Cardiac muscle cell (in vitro differentiated cells and primary cell): ENCODE measurements at regions not wholly inside any gene's neighbourhood (a gene's known extent, or its start where the extent isn't known, plus 50 kb on each side); places are given as distances from the start of the nearest gene placed in this dataset.

Source experiments
- DNase-seq, 2 donors: peaks; one replicate each; pipeline versions ENCODE4 v3.0.0 to v3.0.0-alpha.2; 2010 to 2017; ENCODE audit warnings: low read depth in 1 of 2, low spot score in 1 of 2
- H3K27ac ChIP-seq: fragments of 200-600 bp; sonication (generic); 2 replicates; pipeline ENCODE4 v1.5.1; 2016
- H3K27me3 ChIP-seq: fragments of 200-600 bp; sonication (generic); 2 replicates; pipeline ENCODE4 v1.6.0; 2016; ENCODE audit warnings: control low read depth
- H3K36me3 ChIP-seq: fragments of 200-600 bp; sonication (generic); 2 replicates; pipeline ENCODE4 v1.5.1; 2016; ENCODE audit warnings: control low read depth
- H3K4me1 ChIP-seq: fragments of 200-600 bp; sonication (generic); 2 replicates; pipeline ENCODE4 v1.8.1; 2017; ENCODE audit warnings: low read depth, mild to moderate bottlenecking, mixed run types
- H3K4me3 ChIP-seq: fragments of 200-600 bp; sonication (generic); 2 replicates; pipeline ENCODE4 v1.5.1; 2016; ENCODE audit warnings: mild to moderate bottlenecking
- H3K9me3 ChIP-seq: fragments of 200-600 bp; sonication (generic); 2 replicates; pipeline ENCODE4 v1.5.1; 2017; ENCODE audit warnings: low read depth, mild to moderate bottlenecking, control low read depth
- TF ChIP-seq, protein P1 (sequence below): IDR thresholded peaks from 2 replicates; pipeline ENCODE4 v1.5.1; 2012; ENCODE audit warnings: low read depth, mild to moderate bottlenecking, low read length

DNA sequence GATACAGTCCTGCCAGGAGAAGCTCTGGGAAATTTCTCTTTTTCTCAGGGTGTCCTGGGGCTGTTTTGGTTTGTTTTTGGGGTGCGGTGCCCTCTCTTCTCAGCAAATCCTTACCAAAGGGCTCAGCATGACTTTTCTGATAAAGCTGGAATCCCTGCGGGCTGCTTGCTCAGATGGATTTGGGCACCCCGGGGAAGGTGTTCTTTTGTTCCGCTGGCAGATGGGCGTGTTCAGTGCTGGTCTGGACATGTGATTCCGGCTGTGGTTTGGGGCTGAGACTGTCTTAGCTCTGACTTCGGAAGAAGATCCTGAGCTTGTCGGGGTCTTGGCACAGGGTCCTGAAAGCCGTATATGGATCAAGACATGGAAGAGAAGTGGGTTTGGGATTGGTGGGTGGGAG is 134.2 kb upstream of the SPRED2 start:
- H3K27ac ChIP-seq, result no peak overlapping the region
- H3K27me3 ChIP-seq, result peaks cover 20% of the 10 kb centered on the region
- H3K36me3 ChIP-seq, result no peaks in the 10 kb centered on the region
- TF ChIP-seq, protein P1, sequence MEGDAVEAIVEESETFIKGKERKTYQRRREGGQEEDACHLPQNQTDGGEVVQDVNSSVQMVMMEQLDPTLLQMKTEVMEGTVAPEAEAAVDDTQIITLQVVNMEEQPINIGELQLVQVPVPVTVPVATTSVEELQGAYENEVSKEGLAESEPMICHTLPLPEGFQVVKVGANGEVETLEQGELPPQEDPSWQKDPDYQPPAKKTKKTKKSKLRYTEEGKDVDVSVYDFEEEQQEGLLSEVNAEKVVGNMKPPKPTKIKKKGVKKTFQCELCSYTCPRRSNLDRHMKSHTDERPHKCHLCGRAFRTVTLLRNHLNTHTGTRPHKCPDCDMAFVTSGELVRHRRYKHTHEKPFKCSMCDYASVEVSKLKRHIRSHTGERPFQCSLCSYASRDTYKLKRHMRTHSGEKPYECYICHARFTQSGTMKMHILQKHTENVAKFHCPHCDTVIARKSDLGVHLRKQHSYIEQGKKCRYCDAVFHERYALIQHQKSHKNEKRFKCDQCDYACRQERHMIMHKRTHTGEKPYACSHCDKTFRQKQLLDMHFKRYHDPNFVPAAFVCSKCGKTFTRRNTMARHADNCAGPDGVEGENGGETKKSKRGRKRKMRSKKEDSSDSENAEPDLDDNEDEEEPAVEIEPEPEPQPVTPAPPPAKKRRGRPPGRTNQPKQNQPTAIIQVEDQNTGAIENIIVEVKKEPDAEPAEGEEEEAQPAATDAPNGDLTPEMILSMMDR, result no peak
- H3K4me3 ChIP-seq, result no peak overlapping the region
- peak in 1 of 2 donors; percentile 25 for DNase-seq
- H3K9me3 ChIP-seq, result no peaks in the 10 kb centered on the region
- H3K4me1 ChIP-seq, result no peaks in the 10 kb centered on the region

DNA sequence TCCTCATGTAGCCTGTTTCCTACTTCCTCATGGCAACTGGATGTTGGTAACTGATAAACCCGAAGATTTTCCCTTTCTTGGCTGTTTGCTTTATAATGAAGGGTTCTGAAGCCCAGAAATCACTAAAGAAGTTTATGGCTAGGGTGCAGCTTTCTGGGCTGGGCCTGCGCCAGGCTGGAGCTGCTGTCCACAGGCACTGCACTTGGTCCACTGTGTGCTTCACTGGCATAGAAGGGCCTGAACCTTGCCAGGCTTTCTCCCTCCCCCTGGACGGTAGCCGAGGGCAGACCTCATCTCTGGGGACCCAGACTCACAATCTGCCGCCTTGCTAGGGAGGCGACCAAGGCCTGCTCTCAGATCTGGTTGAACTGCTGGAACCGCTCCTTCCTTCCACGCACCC is 133.3 kb upstream of the SPRED2 start:
- H3K4me3 ChIP-seq, result no peak overlapping the region
- peaks cover 20% of the 10 kb centered on the region for H3K27me3 ChIP-seq
- TF ChIP-seq, protein P1, result no peak
- H3K4me1 ChIP-seq, result no peaks in the 10 kb centered on the region
- H3K27ac ChIP-seq, result no peak overlapping the region
- H3K9me3 ChIP-seq, result no peaks in the 10 kb centered on the region
- no peaks in the 10 kb centered on the region for H3K36me3 ChIP-seq
- no peak for DNase-seq

DNA sequence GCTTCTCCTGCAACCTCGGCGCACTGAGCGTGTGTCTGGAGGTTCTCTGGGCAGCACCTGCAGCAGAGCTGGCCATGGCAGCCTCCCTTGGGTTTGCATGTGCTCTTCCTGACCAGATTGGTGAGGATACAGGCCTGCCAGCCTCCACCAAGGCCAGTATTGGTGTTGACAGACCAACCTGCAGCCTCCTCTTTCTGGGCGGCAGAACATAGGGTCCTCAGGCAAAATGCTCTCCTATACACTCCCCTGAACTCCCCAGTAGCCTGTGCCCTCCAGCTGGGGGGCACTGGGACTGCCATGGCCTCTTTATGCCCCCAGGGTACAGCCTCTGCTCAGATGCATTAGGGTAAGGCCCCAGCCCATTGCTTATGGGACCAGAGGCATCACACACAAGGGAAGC is 131.9 kb upstream of the SPRED2 start:
- TF ChIP-seq, protein P1, result no peak
- DNase-seq, result no peak
- no peaks in the 10 kb centered on the region for H3K9me3 ChIP-seq
- no peaks in the 10 kb centered on the region for H3K4me1 ChIP-seq
- no peak overlapping the region for H3K27ac ChIP-seq
- peaks cover 20% of the 10 kb centered on the region for H3K27me3 ChIP-seq
- H3K36me3 ChIP-seq, result no peaks in the 10 kb centered on the region
- H3K4me3 ChIP-seq, result no peak overlapping the region

DNA sequence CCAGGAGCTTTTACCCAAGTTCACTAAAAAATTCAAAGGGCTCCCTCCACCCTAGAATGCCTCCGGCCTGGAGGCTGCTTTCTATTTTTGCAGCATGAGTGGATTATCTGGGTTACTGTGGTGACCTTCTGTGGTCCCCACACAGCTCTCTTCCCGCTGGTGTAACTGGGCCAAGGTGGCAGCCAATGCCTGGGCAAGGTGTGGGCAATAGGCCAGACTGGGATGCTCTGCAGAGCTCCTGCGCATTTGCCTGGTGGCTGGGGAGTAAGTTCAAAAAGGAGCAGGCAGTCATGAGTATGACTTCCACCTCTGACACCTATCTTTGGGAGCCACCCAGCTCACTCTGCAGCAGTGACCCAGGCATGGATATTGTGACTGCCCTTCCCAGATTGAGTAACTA is 130.5 kb upstream of the SPRED2 start:
- no peaks in the 10 kb centered on the region for H3K9me3 ChIP-seq
- DNase-seq, result no peak
- peaks cover 29% of the 10 kb centered on the region for H3K27me3 ChIP-seq
- no peaks in the 10 kb centered on the region for H3K36me3 ChIP-seq
- TF ChIP-seq, protein P1, result no peak
- no peak overlapping the region for H3K27ac ChIP-seq
- H3K4me3 ChIP-seq, result no peak overlapping the region
- no peaks in the 10 kb centered on the region for H3K4me1 ChIP-seq

DNA sequence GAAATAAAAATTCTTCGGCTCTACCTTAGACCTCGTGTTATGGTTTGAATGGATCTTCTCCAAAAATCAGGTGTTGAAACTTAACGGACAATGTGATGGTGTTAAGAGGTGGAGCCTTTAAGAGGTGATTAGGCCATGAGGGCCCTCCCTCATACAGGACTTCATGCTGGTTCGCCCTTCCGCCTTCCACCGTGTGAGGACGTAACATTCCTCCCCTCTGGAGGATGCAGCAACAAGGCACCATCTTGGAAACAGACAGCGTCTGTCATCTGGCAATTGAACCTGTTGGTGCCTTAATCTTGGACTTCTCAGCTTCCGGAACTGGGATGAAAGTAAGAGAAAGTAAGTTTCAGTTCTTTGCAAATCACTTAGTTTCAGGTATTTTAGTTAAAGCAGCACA is 126.3 kb upstream of the SPRED2 start:
- H3K27me3 ChIP-seq, result peaks cover 26% of the 10 kb centered on the region

More for the DNA sequence above, 126.3 kb upstream of the SPRED2 start:
- DNase-seq, result no peak
- H3K4me1 ChIP-seq, result no peaks in the 10 kb centered on the region
- no peaks in the 10 kb centered on the region for H3K36me3 ChIP-seq
- H3K27ac ChIP-seq, result no peak overlapping the region
- TF ChIP-seq, protein P1, result no peak
- no peaks in the 10 kb centered on the region for H3K9me3 ChIP-seq
- no peak overlapping the region for H3K4me3 ChIP-seq
